NT2/D1 (cell line): ENCODE measurements at regions not wholly inside any gene's neighbourhood (a gene's known extent, or its start where the extent isn't known, plus 50 kb on each side); places are given as distances from the start of the nearest gene placed in this dataset.

ENCODE experiments used
- YY1 ChIP-seq: IDR thresholded peaks from 2 replicates; pipeline ENCODE4 v1.6.1; 2011; ENCODE audit not compliant: insufficient read length, insufficient read depth
- ZNF274 ChIP-seq: IDR thresholded peaks from 2 replicates; pipeline ENCODE4 v1.6.1; 2011; ENCODE audit warnings: mild to moderate bottlenecking, low read depth, low read length

- TF ChIP-seq ZNF274 (no peak), YY1 (no peak)
These were observed 296.7 kb downstream of the GLRX3 start for GRCh38 chr10:130432850-130433249.
